HL-60 (cell line): ENCODE measurements at regions not wholly inside any gene's neighbourhood (a gene's known extent, or its start where the extent isn't known, plus 50 kb on each side); places are given as distances from the start of the nearest gene placed in this dataset.

ENCODE experiments used
- GABPA ChIP-seq: IDR thresholded peaks from 2 replicates; pipeline ENCODE4 v1.6.1; 2012; ENCODE audit warnings: low read depth
- POLR2AphosphoS5 ChIP-seq: IDR thresholded peaks from 2 replicates; pipeline ENCODE4 v1.6.1; 2012; ENCODE audit warnings: low read depth
- REST ChIP-seq: IDR thresholded peaks from 2 replicates; pipeline ENCODE4 v1.6.1; 2012; ENCODE audit warnings: low read depth; ENCODE audit not compliant: insufficient replicate concordance
- TF ChIP-seq, protein P1 (sequence below): IDR thresholded peaks from one replicate; pipeline ENCODE4 v1.5.1; 2011; ENCODE audit warnings: low read length, control low read depth, inconsistent platforms; ENCODE audit not compliant: insufficient read depth

GRCh38 chrX:122219226-122219625 is 964.9 kb upstream of the GRIA3 start:
- no peak for TF ChIP-seq REST
- TF ChIP-seq, protein P1, sequence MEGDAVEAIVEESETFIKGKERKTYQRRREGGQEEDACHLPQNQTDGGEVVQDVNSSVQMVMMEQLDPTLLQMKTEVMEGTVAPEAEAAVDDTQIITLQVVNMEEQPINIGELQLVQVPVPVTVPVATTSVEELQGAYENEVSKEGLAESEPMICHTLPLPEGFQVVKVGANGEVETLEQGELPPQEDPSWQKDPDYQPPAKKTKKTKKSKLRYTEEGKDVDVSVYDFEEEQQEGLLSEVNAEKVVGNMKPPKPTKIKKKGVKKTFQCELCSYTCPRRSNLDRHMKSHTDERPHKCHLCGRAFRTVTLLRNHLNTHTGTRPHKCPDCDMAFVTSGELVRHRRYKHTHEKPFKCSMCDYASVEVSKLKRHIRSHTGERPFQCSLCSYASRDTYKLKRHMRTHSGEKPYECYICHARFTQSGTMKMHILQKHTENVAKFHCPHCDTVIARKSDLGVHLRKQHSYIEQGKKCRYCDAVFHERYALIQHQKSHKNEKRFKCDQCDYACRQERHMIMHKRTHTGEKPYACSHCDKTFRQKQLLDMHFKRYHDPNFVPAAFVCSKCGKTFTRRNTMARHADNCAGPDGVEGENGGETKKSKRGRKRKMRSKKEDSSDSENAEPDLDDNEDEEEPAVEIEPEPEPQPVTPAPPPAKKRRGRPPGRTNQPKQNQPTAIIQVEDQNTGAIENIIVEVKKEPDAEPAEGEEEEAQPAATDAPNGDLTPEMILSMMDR = no peak
- no peak for TF ChIP-seq POLR2AphosphoS5
- no peak for TF ChIP-seq GABPA
